ENCODE measurements at regions not wholly inside any gene's neighbourhood (a gene's known extent, or its start where the extent isn't known, plus 50 kb on each side); places are given as distances from the start of the nearest gene placed in this dataset.

- no peak overlapping the region for H3K9ac ChIP-seq (ENCODE audit: low read length)
- TF ChIP-seq EZH2phosphoT487 (IDR thresholded peaks at IDR 0.05; ENCODE audit: borderline replicate concordance, low read length) (no peak), CTCF (conservative IDR thresholded peaks at IDR 0.05; ENCODE audit: low read depth, low read length) (no peak), EZH2 (IDR thresholded peaks at IDR 0.05; ENCODE audit: low read length, unreplicated experiment) (no peak)
- intact Hi-C loops (cut with micrococcal nuclease) = no loop called here
These were observed 89.5 kb upstream of the HEY2 start for GRCh38 chr6:125659887-125660286.

GRCh38 chr6:125662296-125662695 is 87.1 kb upstream of the HEY2 start:
- Histone ChIP-seq H3K4me2 (ENCODE audit: low read length) (no peak overlapping the region), H4K20me1 (ENCODE audit: low read length) (no peaks in the 10 kb centered on the region), H3K9me2 (replicated peaks; ENCODE audit: low read length) (no peaks in the 10 kb centered on the region), H3K27me3 (ENCODE audit: low read length) (peaks cover 51% of the 10 kb centered on the region), H3F3A (ENCODE audit: low read length, unreplicated experiment) (no peaks in the 10 kb centered on the region), H3K4me1 (ENCODE audit: insufficient read depth, low read length) (no peaks in the 10 kb centered on the region), H3K4me3 (ENCODE audit: low read length) (no peak overlapping the region), H3K27ac (ENCODE audit: low read length) (no peak overlapping the region), H3K79me2 (ENCODE audit: low read length) (no peaks in the 10 kb centered on the region), H3K9me3 (ENCODE audit: low read length) (no peaks in the 10 kb centered on the region), H3K36me3 (ENCODE audit: low read depth, low read length) (no peaks in the 10 kb centered on the region), H2AFZ (ENCODE audit: low read length) (no peak overlapping the region), H3K9ac (ENCODE audit: low read length) (no peak overlapping the region)
- TF ChIP-seq CTCF (conservative IDR thresholded peaks at IDR 0.05; ENCODE audit: low read depth, low read length) = no peak
- TF ChIP-seq EZH2phosphoT487 (IDR thresholded peaks at IDR 0.05; ENCODE audit: borderline replicate concordance, low read length) = no peak
- no peak for TF ChIP-seq EZH2 (IDR thresholded peaks at IDR 0.05; ENCODE audit: low read length, unreplicated experiment)
- intact Hi-C loops (cut with micrococcal nuclease) = no loop called here
- POLR2A ChIA-PET (ENCODE audit: unreplicated experiment) = no interaction called here
- CTCF ChIA-PET = no interaction called here
- ATAC-seq (no peak), DNase-seq (no peak)
- no TSS peak for BruUV-seq (replicated peaks)

More at GRCh38 chr6:125659887-125660286, 89.5 kb upstream of the HEY2 start:
- H3K9me3 ChIP-seq (ENCODE audit: low read length) = no peaks in the 10 kb centered on the region
- H3K4me2 ChIP-seq (ENCODE audit: low read length) = no peak overlapping the region
- peaks cover 30% of the 10 kb centered on the region for H3K27me3 ChIP-seq (ENCODE audit: low read length)
- no TSS peak for BruUV-seq (replicated peaks)
- no peak for ATAC-seq
- H4K20me1 ChIP-seq (ENCODE audit: low read length) = no peaks in the 10 kb centered on the region
- no peaks in the 10 kb centered on the region for H3K36me3 ChIP-seq (ENCODE audit: low read depth, low read length)
- no peak overlapping the region for H3K27ac ChIP-seq (ENCODE audit: low read length)
- no peak overlapping the region for H2AFZ ChIP-seq (ENCODE audit: low read length)
- no peak overlapping the region for H3K4me3 ChIP-seq (ENCODE audit: low read length)
- H3K9me2 ChIP-seq (replicated peaks; ENCODE audit: low read length) = no peaks in the 10 kb centered on the region
- CTCF ChIA-PET = no interaction called here
- no peaks in the 10 kb centered on the region for H3K4me1 ChIP-seq (ENCODE audit: insufficient read depth, low read length)
- H3K79me2 ChIP-seq (ENCODE audit: low read length) = no peaks in the 10 kb centered on the region
- POLR2A ChIA-PET (ENCODE audit: unreplicated experiment) = no interaction called here
- H3F3A ChIP-seq (ENCODE audit: low read length, unreplicated experiment) = no peaks in the 10 kb centered on the region
- no peak for DNase-seq

- H3K27me3 ChIP-seq (ENCODE audit: low read length) = peaks cover 71% of the 10 kb centered on the region
- H3K4me3 ChIP-seq (ENCODE audit: low read length) = no peak overlapping the region
- TF ChIP-seq EZH2 (IDR thresholded peaks at IDR 0.05; ENCODE audit: low read length, unreplicated experiment) (no peak), CTCF (conservative IDR thresholded peaks at IDR 0.05; ENCODE audit: low read depth, low read length) (no peak), EZH2phosphoT487 (IDR thresholded peaks at IDR 0.05; ENCODE audit: borderline replicate concordance, low read length) (no peak)
- no peaks in the 10 kb centered on the region for H4K20me1 ChIP-seq (ENCODE audit: low read length)
- H3K4me2 ChIP-seq (ENCODE audit: low read length) = no peak overlapping the region
- no peaks in the 10 kb centered on the region for H3K36me3 ChIP-seq (ENCODE audit: low read depth, low read length)
- ChIA-PET CTCF (no interaction called here), POLR2A (ENCODE audit: unreplicated experiment) (no interaction called here)
- ATAC-seq (no peak), DNase-seq (no peak)
- no TSS peak for BruUV-seq (replicated peaks)
- H2AFZ ChIP-seq (ENCODE audit: low read length) = no peak overlapping the region
- H3K9me2 ChIP-seq (replicated peaks; ENCODE audit: low read length) = no peaks in the 10 kb centered on the region
- H3F3A ChIP-seq (ENCODE audit: low read length, unreplicated experiment) = no peaks in the 10 kb centered on the region
- H3K9me3 ChIP-seq (ENCODE audit: low read length) = no peaks in the 10 kb centered on the region
- H3K9ac ChIP-seq (ENCODE audit: low read length) = no peak overlapping the region
- H3K79me2 ChIP-seq (ENCODE audit: low read length) = no peaks in the 10 kb centered on the region
- intact Hi-C loops (cut with micrococcal nuclease) = no loop called here
- H3K27ac ChIP-seq (ENCODE audit: low read length) = no peak overlapping the region
- no peaks in the 10 kb centered on the region for H3K4me1 ChIP-seq (ENCODE audit: insufficient read depth, low read length)
These were observed 84.1 kb upstream of the HEY2 start for GRCh38 chr6:125665295-125665814.

Data from PC-3 (cell line).